ENCODE measurements at regions not wholly inside any gene's neighbourhood (a gene's known extent, or its start where the extent isn't known, plus 50 kb on each side); places are given as distances from the start of the nearest gene placed in this dataset.

- TF ChIP-seq, protein P1, sequence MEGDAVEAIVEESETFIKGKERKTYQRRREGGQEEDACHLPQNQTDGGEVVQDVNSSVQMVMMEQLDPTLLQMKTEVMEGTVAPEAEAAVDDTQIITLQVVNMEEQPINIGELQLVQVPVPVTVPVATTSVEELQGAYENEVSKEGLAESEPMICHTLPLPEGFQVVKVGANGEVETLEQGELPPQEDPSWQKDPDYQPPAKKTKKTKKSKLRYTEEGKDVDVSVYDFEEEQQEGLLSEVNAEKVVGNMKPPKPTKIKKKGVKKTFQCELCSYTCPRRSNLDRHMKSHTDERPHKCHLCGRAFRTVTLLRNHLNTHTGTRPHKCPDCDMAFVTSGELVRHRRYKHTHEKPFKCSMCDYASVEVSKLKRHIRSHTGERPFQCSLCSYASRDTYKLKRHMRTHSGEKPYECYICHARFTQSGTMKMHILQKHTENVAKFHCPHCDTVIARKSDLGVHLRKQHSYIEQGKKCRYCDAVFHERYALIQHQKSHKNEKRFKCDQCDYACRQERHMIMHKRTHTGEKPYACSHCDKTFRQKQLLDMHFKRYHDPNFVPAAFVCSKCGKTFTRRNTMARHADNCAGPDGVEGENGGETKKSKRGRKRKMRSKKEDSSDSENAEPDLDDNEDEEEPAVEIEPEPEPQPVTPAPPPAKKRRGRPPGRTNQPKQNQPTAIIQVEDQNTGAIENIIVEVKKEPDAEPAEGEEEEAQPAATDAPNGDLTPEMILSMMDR (IDR thresholded peaks at IDR 0.05; ENCODE audit: low read depth, low read length), result no peak
- no peak for TF ChIP-seq POLR2A (IDR thresholded peaks at IDR 0.05; ENCODE audit: extremely low read depth, insufficient read length)
- no peak for TF ChIP-seq MYC (IDR thresholded peaks at IDR 0.05; ENCODE audit: low read depth, low read length)
- TF ChIP-seq, protein P2, sequence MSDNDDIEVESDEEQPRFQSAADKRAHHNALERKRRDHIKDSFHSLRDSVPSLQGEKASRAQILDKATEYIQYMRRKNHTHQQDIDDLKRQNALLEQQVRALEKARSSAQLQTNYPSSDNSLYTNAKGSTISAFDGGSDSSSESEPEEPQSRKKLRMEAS (IDR thresholded peaks at IDR 0.05; ENCODE audit: low read depth, low read length), result no peak
Observed at GRCh38 chr12:91562476-91562875, 379.9 kb upstream of the DCN start.
